AG04449 (cell line): ENCODE measurements at regions not wholly inside any gene's neighbourhood (a gene's known extent, or its start where the extent isn't known, plus 50 kb on each side); places are given as distances from the start of the nearest gene placed in this dataset.

Source experiments
- CTCF ChIA-PET: fragments of 350-600 bp; formaldehyde crosslinking; extraction: SDS; loops from one replicate; lab custom pipeline; 2021; ENCODE audit warnings: antibody characterized with exemption; lab: Yijun Ruan, JAX
- POLR2A ChIA-PET: fragments of 400-600, 350-600 bp; formaldehyde crosslinking; extraction: SDS; loops from one replicate; lab custom pipeline; 2020; ENCODE audit warnings: antibody characterized with exemption, inconsistent platforms; lab: Yijun Ruan, JAX
- DNase-seq: peaks from one replicate; pipeline ENCODE4 v3.0.0-alpha.2; 2010; ENCODE audit warnings: low read depth, low spot score
- H3K4me3 ChIP-seq: 2 replicates; pipeline ENCODE4 v1.5.1; 2011; ENCODE audit warnings: low read depth, mild to moderate bottlenecking, control low read depth, low read length
- CTCF ChIP-seq: IDR thresholded peaks from one replicate; pipeline ENCODE4 v1.5.1; 2011; ENCODE audit warnings: mild to moderate bottlenecking, moderate library complexity, low read length, control low read depth, inconsistent platforms; ENCODE audit not compliant: insufficient read depth; ENCODE audit errors: missing control alignments

DNA sequence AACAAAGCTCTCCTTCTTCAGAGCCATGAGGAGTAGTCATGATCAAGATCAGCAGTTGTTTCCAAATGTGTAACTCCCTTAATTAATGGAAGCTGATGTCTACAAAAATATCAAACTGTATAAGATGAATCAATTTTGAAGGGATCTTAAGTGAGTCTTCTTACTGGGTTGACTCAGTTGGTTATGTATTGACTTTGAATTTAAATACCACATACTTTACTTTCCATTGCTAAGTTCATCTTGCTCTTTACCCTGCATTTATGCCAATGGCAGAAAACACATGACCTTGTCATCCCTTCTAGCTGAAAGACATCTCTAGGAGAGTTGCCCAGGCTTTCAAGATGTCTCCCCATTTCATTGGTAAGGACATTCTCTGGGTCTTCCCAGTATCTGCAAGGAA is 123.2 kb upstream of the STMND1 start:
- DNase-seq: no peak
- ChIA-PET CTCF (interaction anchor here (1.5 to 8.0 kb wide), 3 partner anchors 14 to 215 kb away, joined by 4 to 91 read pairs (median 6); no protein-coding TSS in a partner anchor), POLR2A (interaction anchor here (1.1 kb wide), 1 partner anchor 219 kb away, joined by 3 read pairs; no protein-coding TSS in a partner anchor)
- no peak for TF ChIP-seq CTCF
- H3K4me3 ChIP-seq: no peak overlapping the region

- POLR2A ChIA-PET: no interaction called here
- no peak for DNase-seq
- H3K4me3 ChIP-seq: no peak overlapping the region
- CTCF ChIA-PET: interaction anchor here (8.0 kb wide), 1 partner anchor 12 kb away, joined by 91 read pairs; no protein-coding TSS in a partner anchor
- TF ChIP-seq CTCF: no peak
These were observed 125.3 kb upstream of the STMND1 start for GRCh38 chr6:16976385-16977183.

- no peak overlapping the region for H3K4me3 ChIP-seq
- no peak for DNase-seq
- POLR2A ChIA-PET: no interaction called here
- no peak for TF ChIP-seq CTCF
- CTCF ChIA-PET: interaction anchor here (0.9 to 8.0 kb wide), 3 partner anchors 10 to 112 kb away, joined by 3 to 91 read pairs (median 5); no protein-coding TSS in a partner anchor
These were observed 127.0 kb upstream of the STMND1 start for GRCh38 chr6:16974704-16975359.

- POLR2A ChIA-PET: no interaction called here
These were observed 127.5 kb upstream of the STMND1 start for GRCh38 chr6:16974387-16974673.

GRCh38 chr6:16973545-16974386 is 128.1 kb upstream of the STMND1 start:
- no peak for TF ChIP-seq CTCF

More at GRCh38 chr6:16974387-16974673, 127.5 kb upstream of the STMND1 start:
- no peak overlapping the region for H3K4me3 ChIP-seq
- no peak for TF ChIP-seq CTCF
- CTCF ChIA-PET: interaction anchor here (1.9 to 8.0 kb wide), 2 partner anchors 10 to 112 kb away, joined by 5 to 91 read pairs; no protein-coding TSS in a partner anchor
- no peak for DNase-seq

More at GRCh38 chr6:16973545-16974386, 128.1 kb upstream of the STMND1 start:
- no peak for DNase-seq
- POLR2A ChIA-PET: no interaction called here
- CTCF ChIA-PET: interaction anchor here (0.8 to 8.0 kb wide), 4 partner anchors 9 to 210 kb away, joined by 3 to 91 read pairs (median 4); no protein-coding TSS in a partner anchor
- H3K4me3 ChIP-seq: no peak overlapping the region
